Right ventricle myocardium superior (tissue), 1 donor: ENCODE measurements at regions not wholly inside any gene's neighbourhood (a gene's known extent, or its start where the extent isn't known, plus 50 kb on each side); places are given as distances from the start of the nearest gene placed in this dataset.
"Not testable (repeated sequence)": the region's sequence is repeated elsewhere in the genome, so short reads cannot be mapped to it uniquely, and the experiment has no call there.

Experiments used
- ATAC-seq: fragments of 200-7000 bp; cut with Tn5 transposase; one replicate; pipeline ENCODE4 v1.9.1; 2020; ENCODE audit warnings: mild to moderate bottlenecking; ENCODE audit not compliant: poor library complexity
- DNase-seq: peaks from one replicate; pipeline ENCODE4 v3.0.0-alpha.2; 2020
- intact Hi-C: fragments of 100-400 bp; cut with DNase I; formaldehyde crosslinking; loops from one replicate; pipeline ENCODE4 v1.11.2; 2022
- donor health status: DM: no; HTN: yes; CAD: no; lungs with severe emphysema.

DNA sequence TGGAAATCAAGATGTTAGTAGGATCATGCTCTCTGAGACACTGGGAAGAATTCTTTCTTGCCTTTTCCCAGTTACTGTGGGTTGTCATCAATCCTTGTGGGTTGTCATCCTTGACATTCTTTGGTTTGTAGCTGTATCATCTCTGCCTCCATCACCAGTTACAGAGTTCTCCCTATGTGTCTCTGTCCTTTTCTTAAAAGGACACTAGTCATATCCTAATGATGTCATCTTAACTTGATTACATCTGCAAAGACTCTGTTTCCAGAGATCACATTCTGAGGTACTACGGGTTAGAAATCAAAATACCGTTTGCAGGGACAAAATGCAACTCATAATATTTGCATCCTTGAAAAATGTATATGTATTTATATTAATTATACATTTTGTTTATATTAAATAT is 500.4 kb downstream of the ZBBX start:
- intact Hi-C loops = no loop called here
- no peak for DNase-seq
- ATAC-seq = no peak

DNA sequence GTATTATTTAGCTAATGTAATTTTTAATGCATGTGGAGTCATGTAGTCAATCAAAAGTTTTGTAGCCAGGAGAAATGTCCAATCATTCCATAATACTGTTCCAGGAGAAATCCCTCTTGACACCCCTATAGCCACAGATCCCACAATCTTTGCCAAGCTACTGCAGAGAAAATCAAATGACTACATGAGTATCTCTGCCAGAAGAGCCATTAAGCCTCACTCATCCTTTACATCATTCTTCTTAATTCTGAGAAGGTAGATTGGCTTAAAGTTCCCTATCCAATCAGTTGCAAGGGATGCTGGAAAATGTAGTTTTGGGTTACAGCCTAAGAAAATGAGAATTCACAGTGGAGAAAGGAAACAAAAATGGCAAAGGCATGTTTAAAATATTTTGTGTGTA is 502.1 kb downstream of the ZBBX start:
- ATAC-seq (no peak), DNase-seq (no peak)
- intact Hi-C loops = no loop called here

DNA sequence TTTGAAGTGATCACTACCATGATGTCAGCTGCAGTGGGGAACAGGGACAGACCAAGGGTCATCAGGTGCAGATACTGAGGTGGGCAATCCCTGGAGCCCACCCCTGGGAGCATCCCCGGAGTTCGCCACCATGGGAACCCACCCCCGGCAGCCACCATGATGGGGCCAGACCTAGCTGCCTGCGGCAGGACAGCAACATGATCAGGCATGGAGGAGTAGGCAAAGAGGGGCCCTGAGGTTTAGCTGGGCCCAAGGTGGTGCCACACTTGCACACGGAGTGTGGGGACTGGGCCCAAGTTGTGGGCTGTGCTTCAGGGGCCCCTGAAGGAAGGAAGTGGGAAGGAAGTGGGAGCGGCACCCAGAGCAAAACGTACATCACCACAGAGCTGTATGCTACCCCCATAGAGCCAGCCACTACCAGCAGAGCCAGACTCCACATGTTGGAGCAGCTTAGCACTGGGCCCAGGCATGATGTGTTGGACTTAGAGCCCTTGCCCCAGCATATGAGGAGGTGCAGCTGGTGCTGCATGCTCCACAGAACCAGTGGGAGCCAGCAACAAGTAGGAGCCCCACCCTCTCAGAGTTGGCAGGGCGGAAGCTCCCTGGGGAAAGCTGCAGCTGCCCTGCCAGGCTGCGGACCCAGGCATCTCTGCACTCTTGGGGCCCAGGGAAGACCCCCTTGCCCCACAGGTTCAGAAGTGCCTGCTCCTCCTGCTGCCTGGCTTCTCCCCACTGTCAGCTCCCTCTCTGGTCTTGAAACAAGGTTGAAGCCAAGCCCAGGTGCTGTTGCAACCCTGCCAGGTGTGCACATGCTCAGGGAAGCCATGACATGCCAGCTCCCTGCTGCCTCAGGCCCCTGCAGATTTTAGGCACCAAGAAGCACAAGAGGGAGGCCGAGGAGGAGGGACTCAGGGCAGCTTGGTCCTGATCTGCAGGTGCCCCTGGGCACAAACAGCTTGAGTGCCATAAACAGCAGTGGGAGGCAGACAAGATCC is 515.3 kb downstream of the ZBBX start:
- DNase-seq (no peak), ATAC-seq (no peak)
- intact Hi-C loops = no loop called here

DNA sequence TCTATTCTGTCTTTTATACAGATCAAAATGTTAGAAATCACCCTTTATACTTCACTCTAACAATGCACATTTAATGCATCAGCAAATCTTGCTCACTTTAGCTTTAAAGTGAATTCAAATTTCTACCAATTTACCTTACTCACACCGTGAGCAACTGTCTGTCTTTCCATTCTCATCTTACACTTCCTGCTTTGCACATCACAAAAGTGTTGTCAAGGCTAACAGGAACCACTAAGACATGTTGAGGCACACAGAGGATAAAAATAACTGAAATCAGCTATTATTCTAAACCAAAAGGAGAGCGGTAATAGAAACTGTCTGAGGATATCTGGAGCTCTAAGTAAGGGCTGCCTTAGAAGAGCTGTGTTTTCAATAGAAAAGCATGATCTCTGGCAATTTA is 519.9 kb downstream of the ZBBX start:
- ATAC-seq = no peak
- DNase-seq = no peak
- intact Hi-C loops = no loop called here

DNA sequence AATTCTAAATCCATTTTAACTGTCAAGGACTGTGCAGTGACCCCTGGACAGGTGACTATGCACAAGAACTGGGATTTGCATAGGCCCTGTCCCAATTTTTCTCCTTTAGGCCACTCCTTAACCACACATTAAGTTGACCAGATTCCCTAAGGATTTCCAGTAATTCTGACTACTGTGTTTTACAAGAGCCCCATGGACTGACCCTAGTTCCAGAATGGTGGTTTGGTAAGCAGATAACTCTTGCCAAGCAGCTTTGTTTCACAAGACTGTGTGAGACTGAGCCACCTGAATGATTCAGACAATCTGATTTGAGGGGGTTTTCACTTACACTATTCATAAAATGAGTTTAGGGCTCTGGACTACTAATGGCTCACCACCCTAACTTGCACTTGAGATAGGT is 535.8 kb downstream of the ZBBX start:
- DNase-seq = no peak
- intact Hi-C loops = no loop called here
- no peak for ATAC-seq

DNA sequence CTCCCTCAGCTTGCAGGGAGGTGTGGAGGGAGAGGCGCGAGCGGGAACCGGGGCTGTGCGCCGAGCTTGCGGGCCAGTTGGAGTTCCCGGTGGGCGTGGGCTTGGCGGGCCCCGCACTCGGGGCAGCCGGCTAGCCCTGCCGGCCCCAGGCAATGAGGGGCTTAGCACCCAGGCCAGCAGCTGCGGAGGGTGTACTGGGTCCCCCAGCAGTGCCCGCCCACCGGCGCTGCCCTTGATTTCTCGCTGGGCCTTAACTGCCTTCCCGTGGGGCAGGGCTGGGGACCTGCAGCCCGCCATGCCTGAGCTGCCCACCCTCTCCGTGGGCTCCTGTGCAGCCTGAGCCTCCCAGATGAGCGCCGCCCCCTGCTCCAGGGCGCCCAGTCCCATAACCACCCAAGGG is 537.3 kb downstream of the ZBBX start:
- DNase-seq = peak; percentile 16
- intact Hi-C loops, ATAC-seq: not testable (repeated sequence)

DNA sequence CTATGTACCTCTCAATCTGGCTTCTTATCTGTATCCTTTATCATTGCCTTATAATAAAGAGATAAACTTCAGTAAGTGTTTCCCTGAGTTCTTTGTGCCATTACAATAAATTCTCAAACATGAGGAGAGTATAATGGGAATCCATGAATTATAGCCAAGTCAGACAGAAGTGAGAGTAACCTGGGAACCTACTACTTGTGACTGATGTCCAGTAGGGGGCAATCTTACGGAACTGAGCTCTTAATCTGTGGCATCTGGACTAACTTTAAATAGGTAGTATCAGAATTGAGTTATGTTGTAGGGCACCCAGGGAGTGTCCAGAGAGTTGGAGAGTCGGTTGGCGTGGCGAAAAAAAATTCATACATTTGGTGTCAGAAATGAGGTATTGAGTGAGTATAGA is 542.6 kb downstream of the ZBBX start:
- DNase-seq = no peak
- intact Hi-C loops = no loop called here
- no peak for ATAC-seq

DNA sequence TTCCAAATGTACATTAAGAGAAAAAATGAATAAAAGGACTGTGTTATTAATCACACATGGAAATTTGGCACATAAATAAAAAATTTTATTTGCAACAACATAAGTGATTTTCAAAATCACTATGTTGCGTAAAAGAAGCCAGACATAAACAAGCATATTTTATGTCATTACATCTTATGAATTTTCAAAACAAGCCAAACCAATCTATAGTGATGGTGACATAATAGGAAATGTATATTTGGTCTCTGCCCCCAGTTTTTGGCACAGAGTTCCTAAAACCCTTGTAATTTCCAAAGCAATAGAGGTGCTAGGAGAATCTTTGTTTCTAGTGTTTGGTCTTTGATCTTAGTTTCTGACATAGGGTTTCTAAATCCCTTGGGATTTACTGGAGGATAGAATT is 543.3 kb downstream of the ZBBX start:
- ATAC-seq (no peak), DNase-seq (no peak)
- intact Hi-C loops = no loop called here

DNA sequence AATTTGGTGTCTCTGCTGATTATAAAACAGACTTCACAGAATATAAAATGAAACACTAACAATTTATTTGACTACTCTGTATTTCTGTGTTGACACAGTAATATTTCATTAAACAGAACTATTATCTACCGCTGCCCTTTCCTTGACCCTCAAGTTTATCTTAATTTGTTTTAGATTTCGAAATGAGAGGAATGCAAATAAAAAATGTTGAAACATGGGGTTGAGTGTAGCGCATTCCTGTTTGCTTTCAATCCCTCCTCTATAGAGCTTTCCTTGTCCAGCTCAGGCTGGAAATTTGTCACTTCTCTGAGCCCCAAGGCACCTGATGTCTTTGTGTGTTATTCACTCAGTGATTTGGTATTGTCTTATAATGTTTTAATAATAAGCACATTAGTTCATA is 550.2 kb downstream of the ZBBX start:
- DNase-seq (no peak), ATAC-seq (no peak)
- intact Hi-C loops = no loop called here

DNA sequence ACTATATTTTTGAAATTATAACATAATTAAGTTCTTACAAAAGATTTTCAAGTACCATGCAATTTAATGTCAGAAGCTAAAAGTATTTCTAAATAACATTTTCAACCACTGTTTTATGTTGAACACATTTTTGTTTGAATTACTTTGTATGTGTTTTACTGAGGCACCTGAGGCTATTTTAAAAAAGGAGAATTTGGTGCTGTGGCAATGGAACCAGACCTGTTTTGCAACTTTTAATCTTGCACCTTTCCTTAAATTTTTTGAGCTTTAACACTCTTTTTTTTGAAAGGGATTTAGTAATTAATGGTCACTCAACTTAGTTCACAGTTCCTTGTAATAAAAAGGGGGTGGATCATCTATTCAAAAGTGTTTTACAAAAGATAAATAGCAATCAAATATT is 561.6 kb downstream of the ZBBX start:
- intact Hi-C loops = no loop called here
- no peak for DNase-seq
- ATAC-seq = no peak

DNA sequence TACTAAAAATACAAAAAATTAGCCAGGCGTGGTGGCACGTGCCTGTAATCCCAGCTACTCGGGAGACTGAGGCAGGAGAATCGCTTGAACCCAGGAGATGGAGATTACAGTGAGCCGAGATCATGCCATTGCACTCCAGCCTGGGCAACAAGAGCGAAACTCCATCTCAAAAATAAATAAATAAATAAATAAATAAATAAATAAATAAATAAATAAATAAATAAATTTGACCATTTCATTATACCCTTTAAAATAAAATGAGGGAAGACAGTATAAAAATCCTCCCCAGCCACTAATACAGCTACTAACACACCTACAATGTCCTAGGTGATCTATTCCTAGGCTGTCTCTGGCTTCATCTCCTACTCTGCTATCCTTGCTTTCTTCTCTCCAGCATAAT is 562.8 kb downstream of the ZBBX start:
- DNase-seq, intact Hi-C loops, ATAC-seq: not testable (repeated sequence)

DNA sequence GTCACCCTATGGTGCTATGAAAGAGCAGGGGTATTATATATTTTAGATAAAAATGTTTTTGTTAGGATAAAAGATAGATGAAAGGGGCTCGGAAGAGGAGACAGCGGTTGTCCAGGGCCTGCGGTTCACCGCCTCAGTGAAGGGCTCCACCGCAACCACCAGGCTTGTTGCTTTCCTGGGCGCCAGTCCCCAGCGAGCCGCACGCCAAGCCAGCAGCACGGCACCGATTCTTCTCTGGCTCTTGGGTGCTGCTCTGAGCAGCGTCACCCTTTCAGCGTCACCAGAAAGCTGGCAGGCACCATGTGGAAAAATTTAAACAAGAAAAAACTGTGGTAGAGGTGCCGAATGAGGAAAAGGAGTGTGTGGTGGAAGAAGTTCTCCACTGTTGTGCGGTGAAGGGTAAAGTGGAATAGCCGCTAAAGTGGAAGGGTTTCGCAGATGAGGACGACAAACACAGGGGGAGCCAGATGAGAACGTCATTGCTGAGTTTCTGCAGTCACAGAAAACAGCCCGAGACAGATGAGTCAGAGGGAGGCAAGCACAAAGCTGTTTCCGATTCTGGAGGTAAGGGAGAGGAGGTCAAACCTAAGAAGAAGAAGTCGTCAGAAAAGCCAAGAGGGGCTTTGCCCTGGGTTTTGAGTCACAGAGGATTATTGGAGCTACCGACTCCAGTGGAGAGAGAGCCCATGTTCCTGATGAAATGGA is 569.2 kb downstream of the ZBBX start:
- intact Hi-C loops = no loop called here
- DNase-seq (no peak), ATAC-seq (no peak)

DNA sequence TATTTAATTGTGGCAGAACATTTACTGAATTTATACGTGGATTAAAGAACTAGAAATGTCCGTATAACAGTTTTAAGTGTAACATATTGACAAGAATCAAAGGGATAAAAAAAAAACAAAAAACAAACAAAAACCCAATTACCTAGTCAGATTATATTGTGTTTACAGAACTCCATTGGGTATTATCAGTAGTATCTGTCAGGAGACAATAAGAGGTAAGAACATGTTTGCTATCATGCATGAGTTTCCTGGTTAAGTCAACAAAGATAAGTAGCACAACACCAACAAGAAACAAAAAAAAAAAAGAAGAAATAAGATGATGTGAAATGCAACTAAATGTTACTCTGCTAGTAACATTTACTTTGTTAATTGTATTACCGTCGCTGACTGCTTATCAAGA is 570.6 kb downstream of the ZBBX start:
- ATAC-seq (no peak), DNase-seq (no peak)
- intact Hi-C loops = no loop called here

DNA sequence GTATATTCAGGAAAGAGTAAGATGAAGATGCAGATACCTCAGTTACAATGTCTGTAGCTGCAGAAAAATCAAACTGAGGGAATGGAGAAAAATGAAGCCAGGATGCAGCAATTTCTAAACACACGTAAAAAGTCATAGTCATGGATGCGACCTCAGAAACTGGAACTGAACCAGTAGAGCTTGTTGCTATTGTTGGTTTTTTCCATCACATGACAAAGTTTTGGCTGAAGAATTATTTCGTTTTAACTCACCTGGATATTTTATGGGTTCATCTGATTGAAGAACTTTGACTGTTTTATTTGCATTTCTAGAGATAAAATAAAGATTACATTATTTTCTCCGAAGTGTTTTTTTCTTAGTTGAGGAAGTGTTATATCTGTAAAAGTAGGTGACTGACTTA is 591.2 kb downstream of the ZBBX start:
- ATAC-seq = no peak

DNA sequence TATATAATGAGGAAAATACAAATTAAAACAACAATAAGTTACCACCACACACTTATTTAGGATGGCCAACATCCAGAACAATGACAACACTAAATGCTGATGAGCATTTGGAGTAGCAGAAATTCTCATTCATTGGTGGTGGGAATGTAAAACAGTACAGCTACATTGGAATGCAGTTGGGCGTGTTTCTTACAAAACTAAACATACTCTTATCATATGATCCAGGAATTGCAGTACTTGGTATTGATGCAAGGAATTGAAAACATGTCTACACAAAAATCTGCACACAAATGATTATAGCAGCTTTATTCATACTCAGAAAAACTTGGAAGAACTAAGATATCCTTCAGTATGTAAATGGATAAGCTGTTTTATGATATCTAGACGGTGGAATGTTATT is 594.2 kb downstream of the ZBBX start:
- ATAC-seq (no peak), DNase-seq (no peak)
- intact Hi-C loops = no loop called here

More for the DNA sequence above, 591.2 kb downstream of the ZBBX start:
- no peak for DNase-seq
- intact Hi-C loops = no loop called here

DNA sequence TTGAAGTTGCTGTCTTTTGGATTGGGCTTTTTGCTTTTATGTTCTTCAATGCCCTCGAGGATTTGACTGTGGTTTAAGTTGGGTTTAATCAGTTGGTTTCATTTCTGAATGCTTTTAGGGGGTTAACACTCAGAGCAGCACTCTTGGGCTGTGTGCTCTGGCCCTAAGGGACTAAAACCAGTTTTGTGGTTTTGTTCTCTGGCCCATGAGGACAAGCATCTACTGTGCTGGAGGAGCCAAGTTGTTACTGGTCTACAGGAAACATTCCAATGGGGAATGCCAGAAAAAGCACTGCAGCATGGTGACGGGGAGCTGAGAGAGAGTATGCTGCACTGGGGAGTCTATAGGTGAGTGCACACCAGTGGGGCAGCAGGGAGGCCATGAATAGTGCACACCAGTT is 596.9 kb downstream of the ZBBX start:
- no peak for DNase-seq
- intact Hi-C loops = no loop called here
- ATAC-seq = no peak

DNA sequence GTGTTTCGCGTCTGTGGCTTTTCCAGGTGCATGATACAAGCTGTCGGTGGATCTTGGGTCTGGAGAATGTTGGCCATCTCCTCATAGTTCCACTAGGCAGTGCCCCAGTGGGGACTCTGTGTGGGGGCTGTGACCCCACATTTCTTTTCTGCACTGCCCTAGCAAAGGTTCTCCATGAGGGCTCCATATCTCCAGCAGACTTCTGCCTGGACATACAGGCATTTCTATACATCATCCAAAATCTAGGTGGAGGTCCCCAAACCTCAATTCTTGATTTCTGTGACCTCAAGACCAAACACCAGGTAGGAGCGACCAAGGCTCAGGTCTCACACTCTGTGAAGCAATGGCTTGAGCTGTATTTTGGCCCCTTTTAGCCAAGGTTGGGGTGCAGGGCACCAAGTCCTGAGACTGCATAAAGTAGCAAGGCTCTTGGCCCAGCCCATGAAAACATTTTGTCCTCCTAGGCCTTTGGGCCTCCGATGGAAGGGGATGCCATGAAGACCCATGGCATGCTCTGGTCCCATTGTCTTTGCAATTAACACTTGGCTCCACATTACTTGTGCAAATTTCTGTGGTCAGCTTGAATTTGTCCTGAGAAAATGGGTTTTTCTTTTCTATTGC is 615.3 kb downstream of the ZBBX start:
- DNase-seq = no peak
- intact Hi-C loops = no loop called here
- ATAC-seq = no peak

DNA sequence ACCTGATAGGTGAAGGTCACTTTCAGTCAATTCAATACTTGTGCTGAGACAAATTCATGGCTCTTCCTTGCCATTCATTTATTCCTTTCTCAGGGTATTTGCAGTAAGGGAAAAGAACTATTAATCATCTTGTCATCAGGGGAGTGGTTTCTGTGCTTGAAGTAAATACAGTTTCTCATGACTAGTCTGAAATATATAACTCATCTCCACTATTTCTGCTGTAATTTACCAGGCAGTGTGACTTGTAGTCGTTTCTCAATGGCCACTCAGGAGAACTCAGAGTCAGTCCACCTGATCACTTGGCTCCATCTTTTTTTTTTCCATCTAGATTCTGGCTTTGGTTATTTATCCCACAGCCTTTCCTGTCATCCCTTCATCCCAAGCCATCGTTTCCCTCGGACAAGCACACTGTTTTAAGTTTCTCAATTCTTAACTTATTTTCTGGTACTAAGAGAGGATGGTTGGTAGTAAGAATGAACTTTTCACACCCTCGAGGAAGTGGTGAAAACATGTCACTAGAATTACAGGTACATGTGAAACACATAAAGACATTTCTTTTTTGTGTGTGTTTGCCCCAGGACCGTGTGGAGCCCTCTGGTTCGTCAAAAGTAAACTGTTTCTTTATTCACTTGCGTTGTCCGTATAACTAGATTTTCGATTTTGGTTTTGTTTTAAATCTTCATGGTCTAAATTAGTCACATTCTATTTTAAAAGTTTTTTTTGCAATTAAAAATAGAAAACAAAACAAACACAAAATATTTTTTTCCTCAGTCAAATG is 620.2 kb downstream of the ZBBX start:
- intact Hi-C loops = no loop called here
- DNase-seq = no peak
- no peak for ATAC-seq

DNA sequence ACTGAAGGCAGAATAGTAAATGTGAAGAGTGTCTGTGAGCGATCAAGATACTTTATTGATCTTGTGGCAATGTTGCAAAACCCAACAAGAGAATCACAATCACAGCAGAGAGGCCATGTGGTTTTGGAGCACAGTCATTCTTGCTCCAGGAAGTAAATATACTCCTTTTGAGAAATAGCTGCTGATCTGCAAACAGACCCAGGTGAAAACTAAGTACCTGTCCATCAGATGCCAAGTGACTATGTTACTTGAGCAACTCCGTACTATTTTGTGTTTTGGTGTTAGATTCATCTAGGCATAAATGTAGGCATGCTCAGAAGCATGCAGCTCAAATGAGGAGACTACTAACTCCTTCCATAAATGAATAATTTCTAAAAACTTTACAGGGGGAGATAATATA is 627.9 kb downstream of the ZBBX start:
- no peak for ATAC-seq
- no peak for DNase-seq
- intact Hi-C loops = no loop called here
